GM18867 (cell line): ENCODE measurements at regions not wholly inside any gene's neighbourhood (a gene's known extent, or its start where the extent isn't known, plus 50 kb on each side); places are given as distances from the start of the nearest gene placed in this dataset.
"Not testable (repeated sequence)": the region's sequence is repeated elsewhere in the genome, so short reads cannot be mapped to it uniquely, and the experiment has no call there.

Source experiments
- ATAC-seq: cut with Tn5 transposase; IDR thresholded peaks from one replicate; pipeline ENCODE4 v1.9.1; 2021; ENCODE audit warnings: mild to moderate bottlenecking, moderate library complexity; ENCODE audit not compliant: unreplicated experiment

DNA sequence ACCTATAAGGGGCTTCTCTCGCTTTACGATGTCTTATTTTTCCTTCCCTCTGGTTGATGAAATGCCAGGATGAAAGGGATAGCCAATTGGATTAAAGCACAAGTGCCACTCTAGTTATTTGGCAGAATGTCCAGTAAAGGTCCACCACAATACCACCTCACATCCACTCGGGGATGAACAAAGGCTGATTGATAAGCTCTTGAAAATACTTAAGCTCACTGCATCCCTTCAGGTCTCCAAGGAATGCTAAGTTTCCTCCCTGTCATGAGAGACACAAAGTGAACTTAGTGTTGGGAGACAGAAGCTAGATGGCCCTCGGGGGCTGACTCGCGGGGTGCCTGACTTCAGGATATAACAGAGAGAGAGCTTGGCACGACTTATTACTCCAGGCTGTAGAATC is 185.9 kb upstream of the ZNF644 start:
- not testable (repeated sequence) for ATAC-seq

DNA sequence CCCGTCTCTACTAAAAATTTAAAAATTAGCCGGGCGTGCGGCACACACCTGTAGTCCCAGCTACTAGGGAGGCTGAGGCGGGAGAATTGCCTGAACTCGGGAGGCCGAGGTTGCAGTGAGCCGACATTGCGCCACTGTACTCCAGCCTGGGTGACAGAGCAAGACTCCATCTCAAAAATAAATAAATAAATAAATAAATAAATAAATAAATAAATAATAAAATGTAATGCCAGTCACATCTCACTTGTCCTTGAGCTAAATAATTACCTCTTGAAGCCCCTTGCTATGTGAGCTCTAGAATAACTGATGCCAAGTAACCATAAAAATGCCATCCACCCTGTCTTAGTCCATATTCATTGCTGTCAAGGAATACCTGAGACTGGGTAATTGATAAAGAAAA is 182.3 kb upstream of the ZNF644 start:
- ATAC-seq: not testable (repeated sequence)

DNA sequence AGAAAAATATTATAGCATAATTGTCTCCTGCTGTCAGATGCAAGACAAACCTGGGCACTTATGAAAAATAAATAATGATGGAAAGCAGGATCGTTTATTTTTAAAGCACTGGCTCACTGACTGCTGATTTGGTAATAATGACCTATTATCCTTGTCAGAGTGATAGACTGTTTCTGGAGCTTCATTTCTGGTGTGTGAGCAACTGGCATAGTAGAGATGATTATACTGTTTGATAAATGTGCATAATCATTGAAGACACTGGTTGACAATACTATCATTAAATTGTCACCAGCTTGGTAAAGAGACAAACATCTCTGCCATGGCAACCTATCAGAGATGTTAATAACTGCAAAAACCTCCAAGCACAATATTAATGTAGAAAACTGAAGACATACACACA is 179.9 kb upstream of the ZNF644 start:
- ATAC-seq: no peak

DNA sequence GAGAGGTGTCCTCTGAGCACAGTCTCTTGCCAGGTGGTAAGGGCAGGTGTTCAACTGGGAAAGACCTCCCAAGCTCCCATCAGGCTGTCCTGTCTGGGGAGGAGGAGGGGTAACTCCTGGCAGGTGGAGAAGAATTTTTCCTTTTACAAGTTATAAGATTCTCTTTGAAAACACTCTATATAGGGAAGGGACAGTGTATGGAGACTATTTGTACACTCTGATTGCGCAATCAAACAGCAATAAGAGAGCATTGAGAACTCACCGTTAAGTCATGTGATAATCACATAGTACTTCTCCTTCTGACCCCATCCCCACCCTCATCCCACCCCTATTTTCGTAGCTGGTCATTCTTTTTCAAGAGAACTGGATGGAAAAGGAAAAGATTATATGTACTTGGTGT is 179.3 kb upstream of the ZNF644 start:
- no peak for ATAC-seq

DNA sequence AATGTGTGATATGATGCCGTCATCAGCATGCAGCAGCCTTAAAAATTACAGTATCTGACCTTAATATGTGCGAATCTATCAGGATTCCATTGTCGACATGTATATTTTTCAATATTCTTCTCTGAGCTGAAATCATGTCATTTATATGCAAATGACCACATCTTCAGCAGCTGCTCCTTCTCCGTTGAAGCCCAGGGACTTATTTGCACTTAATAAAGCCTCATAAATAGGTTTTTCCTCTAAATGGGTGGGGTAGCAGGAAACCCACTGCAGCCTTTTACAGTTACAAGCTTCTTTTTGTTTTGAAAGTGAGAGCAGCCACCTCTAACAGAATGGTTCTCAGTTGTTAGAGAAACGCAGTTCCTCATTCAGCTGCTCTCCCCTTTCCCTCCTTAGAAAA is 178.8 kb upstream of the ZNF644 start:
- no peak for ATAC-seq

DNA sequence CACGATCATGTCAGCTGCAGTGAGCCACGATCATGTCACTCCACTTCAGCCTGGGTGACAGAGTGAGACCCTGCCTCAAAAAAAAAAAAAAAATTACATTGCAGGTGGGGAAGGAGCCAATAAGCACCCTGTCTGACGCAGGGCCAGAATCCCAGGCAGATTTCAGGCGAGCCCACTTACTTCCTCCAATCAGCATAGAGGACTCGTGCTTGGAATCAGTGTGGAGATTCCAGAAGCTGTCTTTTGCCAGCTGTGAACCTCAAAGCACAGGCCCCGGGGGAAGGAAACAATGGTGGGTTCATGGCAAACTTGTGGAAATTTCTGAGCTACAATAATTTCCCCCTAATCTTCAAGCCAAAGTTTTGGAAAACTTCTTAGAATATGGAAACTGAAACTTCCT is 178.2 kb upstream of the ZNF644 start:
- ATAC-seq: no peak

DNA sequence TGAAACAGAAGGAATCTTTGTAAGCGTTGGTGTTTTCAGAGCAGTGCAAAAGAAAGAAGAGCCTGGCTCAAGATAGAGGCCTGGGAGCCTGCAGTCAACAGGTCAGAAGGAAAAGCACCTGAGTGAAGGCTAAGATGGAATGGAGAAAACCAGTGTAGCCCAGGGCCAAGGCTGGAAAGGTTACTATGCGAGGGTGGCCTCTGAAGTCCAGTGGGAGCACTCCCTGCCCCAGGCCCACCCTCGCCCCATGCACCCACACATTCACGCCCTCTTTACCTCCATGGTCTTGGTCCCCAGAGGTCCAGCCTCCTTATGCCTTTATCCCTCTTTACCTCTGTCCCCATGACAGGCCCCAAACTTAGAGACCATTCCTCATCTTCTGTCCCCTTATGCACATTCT is 169.2 kb upstream of the ZNF644 start:
- no peak for ATAC-seq

DNA sequence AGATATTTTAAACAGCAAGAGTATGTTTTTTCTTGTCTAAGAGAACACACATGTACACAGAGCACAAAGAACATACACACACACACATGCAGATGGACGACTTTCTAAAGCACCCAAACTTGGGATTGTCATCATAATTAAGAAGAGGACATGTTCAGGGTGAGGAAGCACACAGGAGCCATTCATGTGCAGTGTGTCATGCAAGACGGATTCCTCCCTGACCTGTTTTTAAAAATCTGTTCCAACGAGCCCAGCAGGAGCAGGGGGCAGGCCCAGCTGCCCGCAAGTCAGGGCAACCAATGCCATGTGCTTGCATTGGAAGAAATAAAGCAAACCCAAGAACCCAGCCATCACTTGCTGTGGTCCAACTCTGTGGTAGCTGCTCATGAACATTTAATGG is 167.3 kb upstream of the ZNF644 start:
- ATAC-seq: no peak

DNA sequence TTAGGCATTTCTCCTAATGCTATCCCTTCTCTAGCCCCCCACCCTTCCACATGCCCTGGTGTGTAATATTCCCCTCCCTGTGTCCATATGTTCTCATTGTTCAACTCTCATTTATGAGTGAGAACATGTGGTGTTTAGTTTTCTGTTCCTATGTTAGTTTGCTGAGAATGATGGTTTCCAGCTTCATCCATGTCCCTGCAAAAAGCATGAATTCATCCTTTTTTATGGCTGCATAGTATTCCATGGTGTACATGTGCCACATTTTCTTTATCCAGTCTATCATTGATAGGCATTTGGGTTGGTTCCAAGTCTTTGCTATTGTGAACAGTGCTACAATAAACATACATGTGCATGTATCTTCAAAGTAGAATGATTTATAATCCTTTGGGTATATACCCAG is 161.0 kb upstream of the ZNF644 start:
- ATAC-seq: not testable (repeated sequence)

DNA sequence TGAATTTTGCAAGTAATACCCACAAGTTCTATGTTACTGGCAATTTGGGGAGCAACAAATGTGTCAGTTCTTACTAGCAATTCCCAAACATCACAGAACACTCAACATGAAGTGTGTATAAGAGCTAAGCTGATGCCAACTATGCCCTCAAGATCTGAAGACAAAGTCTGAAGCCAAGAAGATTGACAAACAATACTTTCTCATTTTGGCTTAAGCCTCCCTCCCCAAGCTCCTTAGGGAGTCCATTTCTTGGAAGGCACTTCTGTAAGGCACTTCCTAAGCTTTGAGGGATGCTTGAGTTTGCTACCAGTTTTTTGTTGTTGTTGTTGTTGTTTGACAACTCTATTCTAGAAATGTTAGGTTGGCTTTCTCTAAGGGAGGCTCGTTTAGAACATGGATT is 154.4 kb upstream of the ZNF644 start:
- ATAC-seq: no peak

DNA sequence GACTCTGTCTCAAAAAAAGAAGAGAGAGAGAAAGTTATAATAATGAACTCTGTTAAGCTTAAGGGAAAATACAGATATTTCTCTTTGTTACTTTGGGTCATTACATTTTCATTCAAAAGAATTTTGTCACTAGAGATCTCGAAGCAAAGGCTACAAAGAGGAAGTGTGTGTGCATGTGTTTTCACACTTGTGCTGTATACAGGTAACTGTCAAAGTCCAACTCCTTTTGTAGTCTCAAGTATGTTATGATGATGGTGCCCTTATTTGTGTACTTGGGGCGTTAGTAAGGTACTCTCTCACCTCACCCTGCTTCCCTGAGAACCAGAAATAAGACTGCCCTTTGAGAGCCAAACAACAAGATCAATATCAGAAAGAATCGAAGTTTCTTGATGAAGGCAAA is 152.9 kb upstream of the ZNF644 start:
- no peak for ATAC-seq

DNA sequence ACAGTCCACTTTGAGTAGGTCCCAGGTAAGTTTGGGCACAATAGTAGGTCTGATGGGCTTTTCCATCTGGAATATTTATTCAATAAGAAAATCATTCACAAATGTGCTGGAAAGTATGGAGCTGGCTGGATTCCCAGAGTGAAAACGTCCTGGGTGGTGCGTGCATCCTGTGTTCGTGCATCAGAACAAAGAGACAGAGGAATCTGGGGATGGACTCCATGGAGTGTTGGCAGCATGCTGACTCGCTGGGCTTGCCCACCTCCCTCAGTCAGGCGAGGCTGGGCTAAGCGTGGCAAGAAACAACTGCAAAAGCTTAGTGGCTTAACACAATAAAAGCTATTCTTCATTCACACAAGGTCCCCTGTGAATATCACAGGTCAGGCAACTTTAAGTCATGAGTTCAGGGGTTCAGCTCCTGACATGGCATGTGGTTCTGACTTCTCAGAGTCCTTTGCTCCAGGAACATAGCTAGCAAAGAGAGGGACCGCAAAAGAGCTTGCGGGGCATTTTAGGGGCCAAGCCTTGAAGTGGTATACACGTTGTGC is 151.6 kb upstream of the ZNF644 start:
- ATAC-seq: no peak

DNA sequence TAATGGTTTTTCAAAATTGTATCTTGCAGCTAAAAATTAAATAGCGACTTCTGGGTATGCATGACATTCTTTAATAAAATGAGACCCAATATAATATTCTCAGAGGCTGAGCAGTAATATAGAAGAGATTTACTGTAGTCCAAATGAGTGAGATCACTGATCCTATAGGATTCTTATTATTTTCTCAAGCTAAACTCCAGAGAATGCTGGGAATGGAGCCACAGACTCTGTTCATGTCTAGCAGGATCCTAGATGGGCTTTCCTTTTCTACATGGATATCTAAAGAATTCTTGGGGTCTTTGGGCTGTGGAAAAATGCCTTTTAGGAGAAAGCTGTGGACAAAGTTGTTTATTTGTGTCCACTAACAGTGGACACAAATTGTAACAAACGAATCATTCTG is 150.7 kb upstream of the ZNF644 start:
- ATAC-seq: no peak

DNA sequence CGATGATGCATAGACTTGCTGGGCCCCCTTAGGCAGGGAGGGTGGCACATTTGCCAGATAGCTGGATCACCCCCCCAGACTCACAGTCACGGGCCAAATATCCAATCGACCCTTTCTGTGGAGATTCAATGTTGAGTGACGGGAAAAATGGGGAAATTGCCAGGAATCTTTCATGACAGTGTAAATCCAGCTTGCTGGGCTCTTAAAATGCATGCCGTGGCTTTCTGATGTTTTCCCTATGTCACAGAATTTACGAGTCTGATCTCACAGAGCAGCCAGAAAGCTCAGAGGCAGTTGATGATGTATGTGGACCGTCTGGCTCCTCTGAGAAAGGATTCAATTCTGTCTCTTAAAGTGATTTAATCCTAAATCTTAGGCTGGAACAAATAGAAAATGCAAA is 150.1 kb upstream of the ZNF644 start:
- no peak for ATAC-seq

DNA sequence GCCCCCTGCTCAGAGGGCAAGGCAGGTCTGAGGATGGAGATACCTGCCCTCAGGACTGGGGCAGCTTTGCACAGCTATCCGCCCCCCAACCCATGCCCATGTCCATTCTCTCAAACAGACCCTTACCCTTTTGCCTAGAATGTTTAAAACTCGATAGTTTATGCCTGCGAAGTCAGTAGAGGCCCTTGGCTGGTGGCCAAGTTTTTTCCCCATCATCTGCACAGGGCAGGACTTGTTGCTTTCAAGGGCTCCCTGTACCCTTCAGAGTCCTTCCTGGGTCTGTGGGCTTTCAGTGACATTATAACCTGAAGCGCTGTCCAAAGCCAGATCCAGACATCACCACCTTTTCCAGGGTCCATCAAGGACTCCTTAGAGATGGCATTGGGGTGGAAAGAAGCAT is 148.7 kb upstream of the ZNF644 start:
- no peak for ATAC-seq

DNA sequence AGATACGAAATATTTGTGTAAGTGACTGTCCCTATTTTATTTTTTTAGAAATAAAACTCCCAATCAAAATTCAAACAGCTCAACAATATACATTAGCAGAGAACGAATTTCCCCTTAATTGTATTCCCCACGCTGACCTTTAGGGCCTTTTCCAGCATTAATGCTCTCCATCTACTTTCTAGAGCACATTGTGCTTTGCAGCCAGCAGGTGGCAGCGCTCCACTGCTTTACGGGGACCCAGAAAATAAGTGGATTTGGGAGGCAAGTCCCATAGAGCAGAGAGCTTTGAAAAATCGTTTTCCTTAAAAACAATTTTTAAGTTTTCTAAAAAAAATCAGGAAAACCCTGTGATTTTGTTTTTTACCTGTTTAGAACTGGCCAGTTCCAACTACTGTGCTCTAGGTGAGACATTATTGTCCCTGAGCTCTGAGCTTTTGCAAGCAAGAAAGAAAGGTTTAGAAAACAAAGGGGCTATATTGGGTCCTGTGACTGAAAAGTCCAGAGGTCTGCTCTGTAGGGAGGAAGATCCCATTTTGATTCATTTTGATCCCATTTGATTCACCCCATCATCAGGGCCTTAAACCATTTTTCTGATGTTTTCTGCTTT is 144.4 kb upstream of the ZNF644 start:
- peak; percentile 64 for ATAC-seq

DNA sequence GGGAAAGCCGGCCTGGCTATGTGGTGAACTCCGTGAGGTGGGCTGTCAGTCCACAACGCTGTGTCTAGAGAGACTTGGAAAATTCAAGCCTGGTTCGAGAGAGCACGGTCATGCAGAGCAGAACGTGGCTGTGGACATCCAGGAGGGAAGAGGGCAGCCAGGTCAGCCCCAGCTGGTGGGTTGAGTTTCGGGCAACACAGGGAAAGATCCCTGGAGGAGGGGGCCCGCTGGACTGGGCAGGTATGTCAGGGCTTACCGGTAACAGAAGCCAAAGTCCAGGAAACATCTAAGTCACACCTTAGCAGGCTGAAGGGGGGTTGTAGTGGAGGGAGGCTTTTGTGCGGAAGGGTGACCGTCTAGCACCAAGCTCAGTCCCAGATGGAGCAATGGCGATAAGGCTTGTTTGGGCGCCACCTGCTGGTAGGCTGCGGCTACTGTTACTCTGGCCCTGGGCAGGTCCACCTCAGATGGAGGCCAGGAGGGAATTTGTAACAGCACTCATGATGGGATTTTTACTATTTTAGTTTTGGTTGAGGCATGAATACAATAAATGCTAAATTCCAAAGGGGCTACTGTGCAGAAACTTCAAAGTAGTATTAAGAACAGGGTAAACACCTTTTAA is 143.3 kb upstream of the ZNF644 start:
- ATAC-seq: peak; percentile 94

DNA sequence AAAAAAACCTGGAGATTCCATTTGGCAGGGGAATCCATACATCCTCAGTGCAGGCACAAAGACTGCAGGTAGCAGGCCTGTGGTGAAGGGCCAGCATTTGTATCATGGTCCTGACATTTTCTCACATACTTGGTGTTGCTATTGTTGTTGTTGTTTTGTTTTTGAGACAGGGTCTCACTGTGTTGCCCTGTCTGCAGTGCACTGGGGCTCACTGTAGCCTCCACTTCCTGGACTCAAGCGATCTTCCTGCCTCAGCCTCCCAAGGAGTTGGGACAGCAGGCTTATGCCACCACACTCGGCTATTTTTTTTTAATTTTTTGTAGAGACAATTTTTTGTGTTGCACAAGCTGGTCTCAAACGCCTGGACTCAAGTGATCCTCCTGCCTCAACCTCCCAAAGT is 140.8 kb upstream of the ZNF644 start:
- no peak for ATAC-seq

DNA sequence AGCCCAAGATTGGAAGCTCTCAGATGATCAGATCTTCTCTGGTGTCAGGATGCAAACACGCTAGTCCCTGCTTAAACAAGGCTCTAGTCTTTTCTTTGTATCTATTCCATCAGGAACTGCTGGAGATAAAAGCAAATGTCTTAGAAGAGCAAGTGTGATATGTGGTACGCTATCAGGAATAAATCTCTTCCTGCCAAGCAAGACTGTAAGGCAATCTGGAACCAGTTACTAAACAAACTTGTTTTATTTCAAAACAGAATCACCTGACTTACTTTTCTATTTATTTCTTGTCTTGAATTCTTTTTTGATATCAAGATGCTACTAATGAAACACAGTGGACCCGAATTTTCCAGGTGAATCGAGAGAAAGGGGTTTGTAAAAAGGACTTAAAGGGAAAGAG is 139.9 kb upstream of the ZNF644 start:
- no peak for ATAC-seq

DNA sequence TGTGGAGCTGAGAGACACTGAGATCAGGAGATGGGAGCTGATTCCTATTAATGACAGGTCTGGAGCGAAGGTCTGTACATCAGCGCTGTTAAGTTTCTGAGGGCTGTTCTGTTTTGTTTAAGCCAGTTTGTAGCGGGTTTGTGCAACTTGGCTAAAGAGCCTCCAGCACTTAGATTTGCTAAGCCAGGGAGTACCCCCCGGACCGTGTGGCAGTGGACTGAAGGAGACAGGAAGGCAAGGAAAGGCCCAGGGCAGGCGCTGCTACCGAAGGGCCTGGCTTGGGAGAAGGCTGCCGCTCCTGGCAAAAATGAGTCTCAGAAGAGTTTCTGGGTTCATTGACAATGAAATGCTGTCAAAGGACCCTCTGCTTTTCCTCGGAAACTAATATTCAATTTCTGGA is 139.3 kb upstream of the ZNF644 start:
- no peak for ATAC-seq

DNA sequence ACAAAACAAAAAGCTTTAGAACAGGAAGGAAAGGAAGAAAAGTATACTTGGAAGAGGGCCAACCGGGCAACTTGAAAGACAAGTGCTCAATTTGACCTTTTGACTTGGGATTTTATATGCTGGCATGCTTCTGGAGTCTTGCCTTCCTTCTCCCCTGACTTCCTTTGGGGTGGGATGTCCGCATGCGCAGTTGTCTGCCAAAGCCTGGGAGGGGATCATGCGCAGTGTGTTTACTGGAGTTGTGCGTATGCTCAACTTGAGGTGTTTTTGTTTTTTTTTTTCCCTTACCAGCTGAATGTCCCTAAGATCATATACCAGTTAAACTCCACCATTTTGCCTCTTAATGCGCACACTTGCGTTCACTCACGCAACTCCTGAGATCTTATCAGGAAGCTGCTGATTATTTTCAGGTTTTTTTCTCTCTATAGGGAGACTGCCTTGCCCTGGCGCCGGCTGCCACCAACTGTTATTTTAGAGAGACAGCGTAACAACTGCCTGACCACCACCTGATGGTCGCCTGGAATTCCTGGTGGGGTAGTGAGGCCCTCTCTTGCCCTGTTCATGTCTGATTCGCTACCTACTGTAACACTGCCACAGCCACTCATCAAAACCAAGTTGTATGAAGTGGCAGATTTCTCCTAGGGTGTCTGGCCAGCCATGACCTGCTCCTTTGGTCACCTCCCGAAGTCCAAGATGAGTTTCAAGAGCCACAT is 138.7 kb upstream of the ZNF644 start:
- no peak for ATAC-seq

DNA sequence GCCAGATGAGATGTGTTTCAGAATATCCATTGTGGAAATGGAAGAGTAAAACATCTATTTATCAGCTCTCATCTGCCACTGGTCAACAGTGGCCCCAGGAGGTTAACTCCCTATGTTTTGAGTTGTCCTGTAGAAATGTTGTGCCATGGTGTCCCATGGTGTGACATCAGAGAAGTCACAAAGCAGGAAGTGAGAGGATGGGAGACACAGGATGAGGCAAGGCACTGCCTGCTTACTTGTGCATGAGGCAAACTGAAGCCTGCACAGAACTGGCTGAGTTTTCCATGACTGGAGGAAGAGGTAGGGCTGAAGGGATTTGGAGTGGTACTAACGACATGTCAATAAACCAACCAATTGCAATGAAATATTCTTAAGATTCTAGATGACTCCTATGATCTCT is 131.5 kb upstream of the ZNF644 start:
- ATAC-seq: no peak
